Panc1 (cell line): ENCODE measurements at regions not wholly inside any gene's neighbourhood (a gene's known extent, or its start where the extent isn't known, plus 50 kb on each side); places are given as distances from the start of the nearest gene placed in this dataset.
A peak's percentile ranks its signal among the peaks of the same experiment; 100 is the strongest.

ENCODE experiments used
- ATAC-seq: fragments of 200-7000 bp; cut with Tn5 transposase; 2 replicates; pipeline ENCODE4 v1.9.1; 2020; ENCODE audit warnings: mild to moderate bottlenecking, moderate library complexity
- BruUV-seq: library from RNA; stranded (reverse); fragments of 400-500 nt; replicated peaks from 2 replicates; lab custom pipeline; 2021; lab: Mats Ljungman, UMichigan
- CTCF ChIA-PET: fragments of 300-600 bp; sonication (Branson Sonifier 250); formaldehyde crosslinking; loops from one replicate; lab custom pipeline; 2022; ENCODE audit warnings: antibody characterized with exemption; lab: Charles Lee
- POLR2A ChIA-PET: fragments of 300-600 bp; sonication (Branson Sonifier 250); formaldehyde crosslinking; loops from one replicate; lab custom pipeline; 2022; ENCODE audit warnings: antibody characterized with exemption; lab: Charles Lee
- DNase-seq: peaks from one replicate; pipeline ENCODE4 v3.0.0-alpha.2; 2010; ENCODE audit warnings: low read depth, low spot score
- H3K27ac ChIP-seq: 2 replicates; pipeline ENCODE4 v1.5.1; 2011; ENCODE audit warnings: mild to moderate bottlenecking, low read length, inconsistent platforms
- H3K27me3 ChIP-seq: fragments of 200-500 bp; sonication (Bioruptor generic); 2 replicates; pipeline ENCODE4 v1.6.0; 2014; ENCODE audit warnings: low read length, inconsistent platforms; ENCODE audit not compliant: control insufficient read depth, insufficient read depth
- H3K36me3 ChIP-seq: fragments of 200-500 bp; sonication (Bioruptor generic); 2 replicates; pipeline ENCODE4 v1.5.1; 2014; ENCODE audit warnings: inconsistent platforms, mild to moderate bottlenecking, low read length, moderate library complexity; ENCODE audit not compliant: control insufficient read depth, insufficient read depth
- H3K4me1 ChIP-seq: 2 replicates; pipeline ENCODE4 v1.5.1; 2011; ENCODE audit warnings: inconsistent platforms, mild to moderate bottlenecking, low read length, moderate library complexity; ENCODE audit not compliant: control insufficient read depth, insufficient read depth
- H3K4me3 ChIP-seq, 2 experiments: 2 replicates each; pipeline ENCODE4 v1.5.1; 2011 to 2012; ENCODE audit warnings: low read depth in 2 of 2, low read length in 2 of 2, mild to moderate bottlenecking in 2 of 2, inconsistent platforms in 1 of 2, moderate library complexity in 1 of 2
- H3K9me3 ChIP-seq: fragments of 200-500 bp; sonication (Bioruptor generic); 2 replicates; pipeline ENCODE4 v1.5.1; 2014; ENCODE audit warnings: low read depth, mild to moderate bottlenecking, inconsistent platforms, low read length, moderate library complexity; ENCODE audit not compliant: control insufficient read depth, insufficient read depth
- POLR2AphosphoS5 ChIP-seq: IDR thresholded peaks from 2 replicates; pipeline ENCODE4 v1.6.1; 2012; ENCODE audit warnings: mild to moderate bottlenecking, low read depth, low read length, moderate library complexity
- SIN3A ChIP-seq: IDR thresholded peaks from 2 replicates; pipeline ENCODE4 v1.6.1; 2012; ENCODE audit warnings: low read depth, mild to moderate bottlenecking, low read length, moderate library complexity, borderline replicate concordance; ENCODE audit not compliant: insufficient read depth
- TCF7L2 ChIP-seq: IDR thresholded peaks from 2 replicates; pipeline ENCODE4 v1.6.1; 2011; ENCODE audit warnings: mild to moderate bottlenecking, low read depth, low read length, inconsistent platforms
- in situ Hi-C: cut with HindIII; loops from 2 replicates; pipeline ENCODE4 v1.10.0; 2016; ENCODE audit warnings: low sequenced_read_pairs, low pct_unique_long_range_greater_than_20kb
- intact Hi-C: fragments of 100-400 bp; cut with micrococcal nuclease; formaldehyde crosslinking; loops from one replicate; pipeline ENCODE4 v1.10.0; 2022; ENCODE audit not compliant: unreplicated experiment
- TF ChIP-seq, protein P1 (sequence below), 2 experiments: IDR thresholded peaks; 2 replicates each; pipeline ENCODE4 v1.6.1; 2011 to 2012; ENCODE audit warnings: low read depth in 2 of 2, control low read depth in 1 of 2, low read length in 1 of 2, mild to moderate bottlenecking in 1 of 2, moderate library complexity in 1 of 2; ENCODE audit not compliant: insufficient read depth in 1 of 2
- TF ChIP-seq, protein P2 (sequence below): fragments of 450-650 bp; IDR thresholded peaks from 2 replicates; pipeline ENCODE4 v1.5.1; 2017; ENCODE audit warnings: mild to moderate bottlenecking

DNA sequence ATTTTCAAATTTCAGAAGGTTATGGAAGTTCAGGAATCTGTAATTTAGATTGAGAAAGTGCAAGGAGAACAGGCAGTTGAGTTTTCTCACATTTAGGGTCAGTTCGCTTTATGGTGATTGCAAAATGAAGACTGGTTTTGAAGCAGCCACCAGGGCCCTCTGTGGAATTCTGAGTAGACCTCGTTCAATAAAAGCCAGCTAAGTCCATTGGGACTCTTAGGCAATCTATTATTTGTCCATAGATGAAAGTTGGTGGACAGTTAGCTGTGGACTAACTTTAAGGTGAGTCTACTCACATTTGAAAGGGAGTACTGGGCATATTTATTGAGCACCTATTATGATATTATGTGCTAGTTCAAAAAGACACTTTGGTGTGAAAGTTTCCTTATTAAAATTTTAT, 266.3 kb upstream of the LINC00305 start:
- ChIA-PET CTCF (no interaction called here), POLR2A (no interaction called here)
- no TSS peak for BruUV-seq
- ATAC-seq (no peak), DNase-seq (no peak)
- Histone ChIP-seq H3K4me1 (no peaks in the 10 kb centered on the region), H3K36me3 (no peaks in the 10 kb centered on the region), H3K4me3 (no peak overlapping the region), H3K27me3 (no peaks in the 10 kb centered on the region), H3K9me3 (no peaks in the 10 kb centered on the region), H3K27ac (no peak overlapping the region)
- in situ Hi-C loops (no loop called here), intact Hi-C loops (no loop called here)
- TF ChIP-seq, protein P1, sequence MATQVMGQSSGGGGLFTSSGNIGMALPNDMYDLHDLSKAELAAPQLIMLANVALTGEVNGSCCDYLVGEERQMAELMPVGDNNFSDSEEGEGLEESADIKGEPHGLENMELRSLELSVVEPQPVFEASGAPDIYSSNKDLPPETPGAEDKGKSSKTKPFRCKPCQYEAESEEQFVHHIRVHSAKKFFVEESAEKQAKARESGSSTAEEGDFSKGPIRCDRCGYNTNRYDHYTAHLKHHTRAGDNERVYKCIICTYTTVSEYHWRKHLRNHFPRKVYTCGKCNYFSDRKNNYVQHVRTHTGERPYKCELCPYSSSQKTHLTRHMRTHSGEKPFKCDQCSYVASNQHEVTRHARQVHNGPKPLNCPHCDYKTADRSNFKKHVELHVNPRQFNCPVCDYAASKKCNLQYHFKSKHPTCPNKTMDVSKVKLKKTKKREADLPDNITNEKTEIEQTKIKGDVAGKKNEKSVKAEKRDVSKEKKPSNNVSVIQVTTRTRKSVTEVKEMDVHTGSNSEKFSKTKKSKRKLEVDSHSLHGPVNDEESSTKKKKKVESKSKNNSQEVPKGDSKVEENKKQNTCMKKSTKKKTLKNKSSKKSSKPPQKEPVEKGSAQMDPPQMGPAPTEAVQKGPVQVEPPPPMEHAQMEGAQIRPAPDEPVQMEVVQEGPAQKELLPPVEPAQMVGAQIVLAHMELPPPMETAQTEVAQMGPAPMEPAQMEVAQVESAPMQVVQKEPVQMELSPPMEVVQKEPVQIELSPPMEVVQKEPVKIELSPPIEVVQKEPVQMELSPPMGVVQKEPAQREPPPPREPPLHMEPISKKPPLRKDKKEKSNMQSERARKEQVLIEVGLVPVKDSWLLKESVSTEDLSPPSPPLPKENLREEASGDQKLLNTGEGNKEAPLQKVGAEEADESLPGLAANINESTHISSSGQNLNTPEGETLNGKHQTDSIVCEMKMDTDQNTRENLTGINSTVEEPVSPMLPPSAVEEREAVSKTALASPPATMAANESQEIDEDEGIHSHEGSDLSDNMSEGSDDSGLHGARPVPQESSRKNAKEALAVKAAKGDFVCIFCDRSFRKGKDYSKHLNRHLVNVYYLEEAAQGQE (IDR thresholded peaks at IDR 0.05; ENCODE audit: insufficient read depth in 1 of 2, low read depth in 2 of 2, low read length in 1 of 2) = no peak
- TF ChIP-seq TCF7L2 (no peak), SIN3A (no peak), POLR2AphosphoS5 (no peak)
- TF ChIP-seq, protein P2, sequence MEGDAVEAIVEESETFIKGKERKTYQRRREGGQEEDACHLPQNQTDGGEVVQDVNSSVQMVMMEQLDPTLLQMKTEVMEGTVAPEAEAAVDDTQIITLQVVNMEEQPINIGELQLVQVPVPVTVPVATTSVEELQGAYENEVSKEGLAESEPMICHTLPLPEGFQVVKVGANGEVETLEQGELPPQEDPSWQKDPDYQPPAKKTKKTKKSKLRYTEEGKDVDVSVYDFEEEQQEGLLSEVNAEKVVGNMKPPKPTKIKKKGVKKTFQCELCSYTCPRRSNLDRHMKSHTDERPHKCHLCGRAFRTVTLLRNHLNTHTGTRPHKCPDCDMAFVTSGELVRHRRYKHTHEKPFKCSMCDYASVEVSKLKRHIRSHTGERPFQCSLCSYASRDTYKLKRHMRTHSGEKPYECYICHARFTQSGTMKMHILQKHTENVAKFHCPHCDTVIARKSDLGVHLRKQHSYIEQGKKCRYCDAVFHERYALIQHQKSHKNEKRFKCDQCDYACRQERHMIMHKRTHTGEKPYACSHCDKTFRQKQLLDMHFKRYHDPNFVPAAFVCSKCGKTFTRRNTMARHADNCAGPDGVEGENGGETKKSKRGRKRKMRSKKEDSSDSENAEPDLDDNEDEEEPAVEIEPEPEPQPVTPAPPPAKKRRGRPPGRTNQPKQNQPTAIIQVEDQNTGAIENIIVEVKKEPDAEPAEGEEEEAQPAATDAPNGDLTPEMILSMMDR = no peak

DNA sequence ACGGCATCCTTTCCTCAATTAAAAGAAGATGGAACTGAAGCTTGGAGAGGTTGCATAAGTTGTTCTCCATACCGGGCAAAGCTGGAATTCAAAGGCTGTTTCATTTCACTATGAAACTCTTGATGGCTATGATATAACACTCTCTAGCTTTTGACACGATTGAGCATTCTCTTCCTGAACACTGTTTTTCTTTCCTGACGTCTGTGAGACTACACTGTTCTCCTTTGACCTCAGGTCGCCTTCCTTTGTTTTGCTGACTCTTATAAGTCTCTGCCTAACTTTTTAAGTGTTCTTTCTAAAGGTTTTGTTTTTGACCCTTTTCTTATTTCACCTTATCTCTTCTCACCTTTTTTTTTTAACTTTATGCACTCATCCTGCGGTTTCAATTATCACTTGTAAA, 261.8 kb upstream of the LINC00305 start:
- ATAC-seq (no peak), DNase-seq (no peak)
- in situ Hi-C loops (no loop called here), intact Hi-C loops (no loop called here)
- TF ChIP-seq, protein P2 = no peak
- POLR2A ChIA-PET = no interaction called here
- CTCF ChIA-PET = no interaction called here
- Histone ChIP-seq H3K36me3 (no peaks in the 10 kb centered on the region), H3K27me3 (no peaks in the 10 kb centered on the region), H3K9me3 (no peaks in the 10 kb centered on the region), H3K4me3 (no peak overlapping the region), H3K4me1 (no peaks in the 10 kb centered on the region), H3K27ac (no peak overlapping the region)
- BruUV-seq = no TSS peak

DNA sequence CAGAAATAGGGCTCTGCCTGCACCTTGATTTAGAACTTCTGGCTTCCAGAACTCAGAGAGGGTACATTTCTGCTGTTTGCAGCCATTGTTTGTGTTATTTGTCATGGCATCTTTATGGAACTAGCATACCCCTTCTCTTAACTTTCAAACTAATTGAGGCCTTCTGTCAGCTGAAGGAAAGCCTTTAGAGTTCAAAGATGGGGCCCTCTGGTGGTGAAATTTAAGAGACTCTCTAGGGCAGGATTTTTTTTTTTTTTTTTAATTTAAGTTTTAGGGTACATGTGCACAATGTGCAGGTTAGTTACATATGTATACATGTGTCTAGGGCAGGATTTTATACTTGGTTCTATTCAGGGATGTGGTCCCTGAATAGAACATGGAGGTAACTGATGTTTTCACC, 260.6 kb upstream of the LINC00305 start:
- TF ChIP-seq TCF7L2 (no peak), POLR2AphosphoS5 (no peak), SIN3A (no peak)
- TF ChIP-seq, protein P1 (IDR thresholded peaks at IDR 0.05; ENCODE audit: insufficient read depth in 1 of 2, low read depth in 2 of 2, low read length in 1 of 2) = no peak
- TF ChIP-seq, protein P2 = peak; percentile 20; the same call in 1 of the 2 replicates
- in situ Hi-C loops (no loop called here), intact Hi-C loops (no loop called here)
- Histone ChIP-seq H3K36me3 (no peaks in the 10 kb centered on the region), H3K27me3 (no peaks in the 10 kb centered on the region), H3K9me3 (no peaks in the 10 kb centered on the region), H3K4me3 (no peak overlapping the region), H3K4me1 (no peaks in the 10 kb centered on the region), H3K27ac (no peak overlapping the region)
- CTCF ChIA-PET = interaction anchor here (0.7 kb wide), 1 partner anchor 345 kb away, joined by 4 read pairs; no protein-coding TSS in a partner anchor
- no TSS peak for BruUV-seq
- DNase-seq (no peak), ATAC-seq (no peak)
- POLR2A ChIA-PET = no interaction called here
